ENCODE measurements at regions not wholly inside any gene's neighbourhood (a gene's known extent, or its start where the extent isn't known, plus 50 kb on each side); places are given as distances from the start of the nearest gene placed in this dataset.

- FAIRE-seq, result no peak
These were observed 525.9 kb downstream of the FGF9 start for GRCh38 chr13:22196777-22197176.

- no peak for FAIRE-seq
These were observed 527.1 kb downstream of the FGF9 start for GRCh38 chr13:22198001-22198400.

DNA sequence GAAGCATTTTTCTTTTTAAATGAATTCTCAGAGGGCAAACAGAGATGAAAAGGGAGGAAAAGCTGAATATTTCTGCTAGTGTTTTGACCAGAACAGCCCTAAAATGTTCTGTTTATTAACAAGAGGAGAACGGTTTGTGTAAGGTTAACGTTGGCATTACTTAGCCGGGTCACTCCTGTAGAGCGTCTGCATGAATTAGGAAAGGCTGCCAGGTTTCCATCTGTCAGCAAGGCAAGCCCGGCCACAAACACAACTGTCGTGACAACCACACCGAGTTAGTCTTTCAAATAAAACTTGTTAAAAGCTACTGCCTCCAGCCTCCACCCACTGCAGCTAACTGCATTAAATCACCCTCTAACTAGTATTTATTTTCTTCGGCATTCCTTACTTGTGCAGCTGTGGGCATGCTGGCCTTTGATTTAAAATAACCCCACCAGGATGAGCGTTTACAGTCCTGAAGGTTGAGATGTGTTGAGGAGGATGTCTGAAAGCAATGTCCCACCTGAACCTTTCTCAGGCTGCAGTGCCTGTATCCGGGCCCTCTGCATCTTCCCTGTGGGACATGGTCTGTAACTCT is 527.9 kb downstream of the FGF9 start:
- FAIRE-seq, result no peak

- no peak for FAIRE-seq
These were observed 529.6 kb downstream of the FGF9 start for GRCh38 chr13:22200440-22200839.

GRCh38 chr13:22201375-22201925 is 530.6 kb downstream of the FGF9 start:
- no peak for FAIRE-seq

DNA sequence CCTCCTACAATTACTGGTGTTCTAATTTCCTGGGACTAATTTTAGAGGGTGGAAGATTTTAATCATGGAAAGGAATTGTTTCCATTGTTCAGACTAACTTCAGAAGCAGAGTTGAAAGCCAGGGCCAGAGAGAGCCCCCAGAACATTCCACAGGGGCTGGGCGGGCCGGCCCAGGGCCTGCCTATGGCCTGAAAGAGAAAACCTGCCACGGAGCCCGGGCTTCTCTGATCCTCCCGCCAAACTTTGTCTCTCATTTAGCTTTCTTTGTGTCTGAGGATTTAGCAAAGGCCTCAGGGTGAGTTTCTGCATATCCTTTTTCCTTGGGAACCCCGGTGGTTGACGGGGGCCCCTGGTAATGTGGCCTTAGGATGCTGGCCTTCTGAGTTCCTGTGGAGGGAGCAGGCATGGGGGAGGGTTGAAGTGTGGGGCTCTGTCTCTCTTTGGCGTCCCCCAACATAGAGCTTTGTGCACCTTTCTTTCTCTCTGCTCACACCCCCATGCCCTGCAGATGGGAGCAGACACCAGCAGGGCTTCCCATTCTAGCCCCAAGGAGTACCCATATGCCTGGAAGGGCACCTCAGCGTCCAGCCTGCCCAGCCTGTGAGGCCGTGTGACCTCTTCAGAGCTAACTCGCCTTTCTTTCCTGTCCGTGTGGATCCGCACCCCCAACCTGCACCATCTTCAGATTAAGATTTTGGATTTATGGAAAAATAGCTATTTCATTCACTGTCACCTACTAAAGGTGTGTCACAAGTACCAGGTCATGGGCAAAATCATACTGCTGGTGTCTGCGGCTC is 539.5 kb downstream of the FGF9 start:
- no peak for FAIRE-seq

DNA sequence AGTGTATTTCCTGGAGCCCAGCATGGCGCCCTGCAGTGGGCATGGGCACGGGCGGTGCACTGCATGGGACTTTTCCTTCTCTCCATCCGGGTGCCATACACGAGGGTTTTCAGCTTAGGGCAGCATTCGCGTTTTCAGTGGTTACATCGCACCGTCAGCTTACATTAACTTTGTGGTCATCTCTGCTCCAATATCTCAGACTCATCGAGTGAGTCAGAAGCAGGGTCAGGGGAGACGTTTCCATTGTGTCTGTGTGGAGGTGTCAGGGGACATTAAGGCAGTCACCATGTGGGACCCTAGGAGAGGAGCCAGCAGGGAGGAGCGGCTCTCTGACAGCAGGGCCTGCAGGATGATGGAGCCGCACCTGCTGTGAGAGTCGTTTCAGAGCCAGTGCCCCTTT is 541.0 kb downstream of the FGF9 start:
- no peak for FAIRE-seq

GRCh38 chr13:22212576-22212975 is 541.7 kb downstream of the FGF9 start:
- no peak for FAIRE-seq

GRCh38 chr13:22214184-22214583 is 543.3 kb downstream of the FGF9 start:
- FAIRE-seq, result no peak

DNA sequence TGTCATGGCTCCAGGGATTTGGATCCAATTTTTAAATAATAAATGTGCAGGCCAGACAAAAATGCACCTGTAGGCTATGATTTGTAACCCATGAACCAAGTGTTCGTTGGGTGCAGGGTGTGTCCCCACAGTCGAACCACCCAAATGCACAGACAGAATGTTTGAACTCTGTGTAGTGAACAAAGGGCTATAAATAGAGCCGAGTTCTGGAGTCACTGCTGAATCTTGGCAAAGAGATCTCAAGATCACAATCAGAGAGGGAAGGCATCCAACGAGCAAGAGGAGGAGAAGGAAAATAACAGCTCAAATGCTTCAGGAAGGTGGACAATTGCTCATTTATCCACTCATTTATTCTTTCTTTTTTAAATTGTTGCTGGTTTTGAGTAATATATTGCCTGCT is 547.9 kb downstream of the FGF9 start:
- FAIRE-seq, result no peak

GRCh38 chr13:22219709-22220108 is 548.8 kb downstream of the FGF9 start:
- FAIRE-seq, result no peak

DNA sequence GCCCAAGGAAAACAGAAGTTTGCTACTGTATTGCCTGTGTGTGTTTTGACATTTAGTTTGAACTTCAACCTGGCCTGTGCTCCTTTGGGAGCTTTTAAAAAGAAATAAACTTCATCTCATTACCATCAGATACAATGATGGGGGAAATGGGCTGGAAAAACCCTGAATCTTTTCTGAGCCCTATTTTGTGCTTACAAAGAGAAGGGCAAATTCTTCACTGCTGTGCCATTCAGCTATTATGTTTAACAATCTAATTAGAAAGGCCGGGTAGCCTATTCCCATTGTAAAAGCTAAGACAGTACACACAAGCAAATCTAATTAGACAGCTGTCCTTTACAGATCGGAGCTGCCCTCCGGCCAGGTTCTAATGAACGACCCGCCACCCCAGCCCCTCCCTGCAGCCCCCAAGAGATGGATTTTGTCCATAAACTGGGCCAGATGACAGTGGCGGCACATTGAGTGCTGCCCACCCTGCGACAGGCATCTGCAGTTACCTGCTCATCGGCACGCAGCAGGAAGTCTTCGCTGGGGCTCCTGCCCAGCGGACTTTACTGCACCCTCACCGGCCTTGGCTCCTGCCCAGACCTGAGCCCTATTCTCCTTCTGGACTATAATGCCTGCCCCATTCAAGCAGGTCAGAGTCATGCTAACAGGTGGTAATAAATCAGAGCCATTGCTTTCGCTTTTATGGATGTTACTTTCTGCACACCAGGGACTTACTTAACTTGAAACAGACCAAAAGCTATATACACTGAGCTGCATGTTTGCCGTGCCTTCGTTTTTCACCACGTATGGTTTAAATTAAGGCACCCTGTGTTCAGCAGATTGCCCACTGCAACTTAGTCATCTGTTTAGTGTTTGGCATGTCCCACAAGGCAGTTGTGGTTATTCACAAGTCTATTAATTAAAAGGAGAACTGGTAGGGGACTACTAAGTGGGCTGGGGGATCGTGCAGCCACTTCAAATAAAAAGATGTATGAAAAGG is 549.6 kb downstream of the FGF9 start:
- FAIRE-seq, result no peak

- no peak for FAIRE-seq
These were observed 552.5 kb downstream of the FGF9 start for GRCh38 chr13:22223411-22223810.

DNA sequence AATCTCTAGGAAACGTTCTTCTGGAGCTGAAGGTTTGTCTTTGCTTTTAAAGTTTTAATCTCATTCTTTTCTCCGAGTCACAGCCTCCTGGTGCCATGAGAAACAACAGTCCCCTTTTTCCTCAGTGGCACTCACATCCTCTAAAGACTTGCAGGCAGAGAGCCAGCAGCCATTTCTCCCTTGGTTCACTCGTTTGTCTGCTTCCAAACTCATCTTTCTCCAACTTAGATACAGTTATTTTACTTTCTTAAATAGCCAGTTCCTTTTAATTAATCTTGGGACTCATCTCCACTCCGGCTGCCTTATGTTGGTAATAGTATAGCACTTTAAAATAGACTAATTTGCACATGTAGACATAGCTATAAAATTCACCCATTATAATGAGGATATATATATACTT is 555.2 kb downstream of the FGF9 start:
- no peak for FAIRE-seq

DNA sequence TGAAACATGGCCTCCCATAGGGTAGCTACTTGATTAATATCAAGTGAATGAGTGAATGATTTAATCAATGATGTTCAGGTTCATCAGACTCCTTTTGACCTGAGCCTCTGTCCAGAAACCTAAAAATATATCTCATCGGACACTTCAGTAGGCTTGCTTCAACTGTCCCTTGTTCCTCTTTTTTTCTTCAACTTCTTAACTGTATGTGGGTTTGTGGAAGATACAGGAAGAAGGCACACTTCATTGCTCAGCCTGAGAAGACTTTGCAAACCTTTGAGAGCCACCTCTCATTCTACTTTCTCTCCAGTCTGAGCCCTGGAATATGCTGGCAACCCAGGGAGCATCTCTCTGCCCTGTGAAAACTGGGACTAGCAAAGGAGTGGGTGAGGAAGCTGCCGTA is 557.0 kb downstream of the FGF9 start:
- FAIRE-seq, result no peak

DNA sequence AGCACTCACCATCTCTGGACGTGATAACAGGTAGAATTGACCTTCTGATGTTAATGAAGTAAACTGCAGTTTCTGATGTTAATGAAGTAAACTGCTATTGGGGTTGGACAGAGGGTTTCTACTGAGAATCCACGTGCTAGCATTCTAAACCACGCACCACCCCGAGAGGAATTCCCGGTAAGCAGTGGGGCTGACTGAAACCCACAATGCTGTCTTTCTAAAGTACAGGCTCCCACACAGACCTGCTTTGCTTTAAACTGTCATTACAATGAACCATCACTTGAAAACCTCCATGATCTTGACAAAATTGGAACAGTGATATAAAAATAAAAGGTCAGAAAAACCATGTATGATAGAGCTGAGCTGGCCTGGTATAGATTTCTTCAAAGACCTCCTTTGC is 559.0 kb downstream of the FGF9 start:
- no peak for FAIRE-seq

- no peak for FAIRE-seq
These were observed 561.3 kb downstream of the FGF9 start for GRCh38 chr13:22232186-22232585.

DNA sequence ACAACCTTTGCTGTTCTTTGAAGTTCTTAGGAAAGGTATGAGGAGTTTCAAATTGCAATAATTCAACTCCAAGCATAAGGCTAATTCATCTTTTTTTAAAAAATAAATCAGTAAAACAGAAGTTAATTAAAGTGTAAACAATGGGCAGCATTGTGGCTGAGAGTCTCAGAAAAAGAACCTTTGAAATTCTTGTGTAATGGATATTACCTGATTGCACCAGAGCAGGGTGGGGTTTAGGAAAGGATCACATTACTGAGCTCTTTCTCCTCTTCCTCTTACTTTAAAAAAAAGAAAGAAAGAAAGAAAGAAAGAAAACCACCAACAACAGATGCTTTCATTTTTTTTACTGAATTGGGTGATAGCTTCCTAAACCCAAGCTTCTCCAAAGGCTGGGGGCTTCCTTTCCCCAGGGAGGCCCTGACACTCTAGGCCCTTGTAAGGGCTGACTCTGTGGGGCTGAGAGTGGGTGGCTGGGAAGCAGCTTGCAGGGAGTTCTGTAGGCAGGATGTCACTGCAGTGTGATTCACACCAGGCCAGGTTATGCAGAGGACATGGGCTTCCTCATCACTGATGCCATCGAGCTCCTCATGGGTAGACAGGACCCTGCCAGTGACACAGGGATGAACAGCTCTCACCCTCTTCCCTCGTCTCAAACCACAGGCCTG is 564.5 kb downstream of the FGF9 start:
- FAIRE-seq, result no peak

- no peak for FAIRE-seq
These were observed 565.0 kb downstream of the FGF9 start for GRCh38 chr13:22235950-22236290.

GRCh38 chr13:22238269-22238668 is 567.4 kb downstream of the FGF9 start:
- FAIRE-seq, result no peak

DNA sequence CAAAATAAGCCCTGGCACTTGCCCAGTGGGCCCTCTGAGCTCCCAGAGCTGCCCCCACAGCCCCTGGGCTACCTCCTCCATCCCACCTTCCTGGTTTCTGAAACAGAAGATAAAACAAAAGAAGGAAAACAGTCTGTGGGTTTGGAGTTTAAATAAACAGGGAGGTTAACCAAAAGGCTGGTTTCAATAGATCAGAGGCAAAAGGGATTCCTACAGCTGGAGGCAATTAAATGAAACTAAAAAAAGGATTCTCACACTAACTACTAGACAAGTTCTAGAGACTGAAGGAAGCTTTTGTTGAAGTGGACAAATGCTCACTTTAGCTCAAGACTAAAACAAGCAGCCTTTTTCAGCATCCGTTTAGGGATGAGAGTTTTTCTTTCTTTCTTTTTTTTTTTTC is 569.8 kb downstream of the FGF9 start:
- no peak for FAIRE-seq

GRCh38 chr13:22243469-22244163 is 572.7 kb downstream of the FGF9 start:
- FAIRE-seq, result no peak

All from colon (tissue), 2 donors.